ENCODE measurements at regions not wholly inside any gene's neighbourhood (a gene's known extent, or its start where the extent isn't known, plus 50 kb on each side); places are given as distances from the start of the nearest gene placed in this dataset.
"Not testable (repeated sequence)": the region's sequence is repeated elsewhere in the genome, so short reads cannot be mapped to it uniquely, and the experiment has no call there.

- Histone ChIP-seq H3K36me3 (replicated peaks in 1 of 2; ENCODE audit: insufficient read depth in 1 of 2, low read depth in 2 of 2) (no peaks in the 10 kb centered on the region), H3K27me3 (no peaks in the 10 kb centered on the region), H3K27ac (no peak overlapping the region), H3K4me3 (no peak overlapping the region), H3K9me3 (no peaks in the 10 kb centered on the region), H3K4me1 (no peaks in the 10 kb centered on the region)
- intact Hi-C loops (cut with DNase I) = no loop called here
- TF ChIP-seq CTCF (IDR thresholded peaks at IDR 0.05) = no peak
- TF ChIP-seq POLR2A (IDR thresholded peaks at IDR 0.05) = no peak
- 82 to 87% methylated on average over 3 of the region's 3 CpGs for WGBS, 2 donors
- DNase-seq (no peak), ATAC-seq (no peak)
Observed at GRCh38 chr6:144955859-144956258, 670.7 kb downstream of the UTRN start.

- H3K27me3 ChIP-seq; intact Hi-C loops (cut with DNase I): not testable (repeated sequence)
Observed at GRCh38 chr6:144956697-144957096, 671.6 kb downstream of the UTRN start.

GRCh38 chr6:144957236-144957937 is 672.3 kb downstream of the UTRN start:
- intact Hi-C loops (cut with DNase I) = no loop called here
- no peak for ATAC-seq
- no peak overlapping the region for H3K27ac ChIP-seq
- H3K27me3 ChIP-seq = no peaks in the 10 kb centered on the region
- TF ChIP-seq CTCF (IDR thresholded peaks at IDR 0.05) (no peak), POLR2A (IDR thresholded peaks at IDR 0.05) (no peak)
- 95 to 100% methylated on average over 1 of the region's 1 CpG for WGBS, 2 donors
- H3K36me3 ChIP-seq (replicated peaks in 1 of 2; ENCODE audit: insufficient read depth in 1 of 2, low read depth in 2 of 2) = no peaks in the 10 kb centered on the region
- no peak for DNase-seq
- no peak overlapping the region for H3K4me3 ChIP-seq
- H3K4me1 ChIP-seq = no peaks in the 10 kb centered on the region
- H3K9me3 ChIP-seq = no peaks in the 10 kb centered on the region

More at GRCh38 chr6:144956697-144957096, 671.6 kb downstream of the UTRN start:
- ATAC-seq; H3K27ac ChIP-seq; H3K36me3 ChIP-seq (replicated peaks in 1 of 2; ENCODE audit: insufficient read depth in 1 of 2, low read depth in 2 of 2); H3K4me1 ChIP-seq; DNase-seq; H3K9me3 ChIP-seq; H3K4me3 ChIP-seq: not testable (repeated sequence)

GRCh38 chr6:144969154-144969553 is 684.0 kb downstream of the UTRN start:
- DNase-seq = no peak
- Histone ChIP-seq H3K27me3 (no peaks in the 10 kb centered on the region), H3K4me3 (no peak overlapping the region), H3K36me3 (replicated peaks in 1 of 2; ENCODE audit: insufficient read depth in 1 of 2, low read depth in 2 of 2) (no peaks in the 10 kb centered on the region), H3K27ac (no peak overlapping the region), H3K4me1 (no peaks in the 10 kb centered on the region), H3K9me3 (no peaks in the 10 kb centered on the region)
- ATAC-seq = no peak
- intact Hi-C loops (cut with DNase I) = no loop called here
- 59 to 71% methylated on average over 3 of the region's 3 CpGs for WGBS, 2 donors
- TF ChIP-seq CTCF (IDR thresholded peaks at IDR 0.05) (no peak), POLR2A (IDR thresholded peaks at IDR 0.05) (no peak)

GRCh38 chr6:144969602-144970272 is 684.6 kb downstream of the UTRN start:
- Histone ChIP-seq H3K9me3 (no peaks in the 10 kb centered on the region), H3K4me3 (no peak overlapping the region), H3K36me3 (replicated peaks in 1 of 2; ENCODE audit: insufficient read depth in 1 of 2, low read depth in 2 of 2) (no peaks in the 10 kb centered on the region), H3K27me3 (no peaks in the 10 kb centered on the region), H3K4me1 (no peaks in the 10 kb centered on the region), H3K27ac (no peak overlapping the region)
- intact Hi-C loops (cut with DNase I) = no loop called here
- TF ChIP-seq CTCF (IDR thresholded peaks at IDR 0.05) (no peak), POLR2A (IDR thresholded peaks at IDR 0.05) (no peak)
- DNase-seq (no peak), ATAC-seq (no peak)
- 69 to 76% methylated on average over 6 of the region's 6 CpGs for WGBS, 2 donors
